GM12878 (cell line): ENCODE measurements at regions not wholly inside any gene's neighbourhood (a gene's known extent, or its start where the extent isn't known, plus 50 kb on each side); places are given as distances from the start of the nearest gene placed in this dataset.

Experiments used
- ATAC-seq: fragments of 200-7000 bp; cut with Tn5 transposase; 3 replicates; pipeline ENCODE4 v1.9.1; 2020; ENCODE audit warnings: mild to moderate bottlenecking, moderate library complexity
- BruUV-seq: library from RNA; stranded (reverse); fragments of 400-500 nt; replicated peaks from 2 replicates; lab custom pipeline; 2021; lab: Mats Ljungman, UMichigan
- CTCF ChIA-PET: fragments of 300-600 bp; sonication (Branson Sonifier 250); formaldehyde crosslinking; extraction: SDS; loops from one replicate; lab custom pipeline; 2021; ENCODE audit warnings: inconsistent platforms; lab: Yijun Ruan, JAX
- POLR2A ChIA-PET: fragments of 350-600 bp; formaldehyde crosslinking; extraction: SDS; loops from one replicate; lab custom pipeline; 2021; ENCODE audit warnings: inconsistent platforms; lab: Charles Lee
- RAD21 ChIA-PET: fragments of 300-600 bp; sonication (Branson Sonifier 250); formaldehyde crosslinking; loops from one replicate; lab custom pipeline; 2023; ENCODE audit warnings: antibody characterized with exemption; ENCODE audit not compliant: unreplicated experiment; lab: Charles Lee
- SMC1A ChIA-PET: fragments of 300-600 bp; sonication (Branson Sonifier 250); formaldehyde crosslinking; loops from one replicate; lab custom pipeline; 2023; ENCODE audit not compliant: unreplicated experiment, uncharacterized antibody; lab: Charles Lee
- DNase-seq: peaks from one replicate; pipeline ENCODE4 v3.0.0-alpha.2; 2011; ENCODE audit warnings: low read depth, low spot score
- FAIRE-seq: peaks from 3 replicates; lab custom pipeline; 2011; peaks lifted over from hg19 to GRCh38; lab: Jason Lieb, UNC
- H2AFZ ChIP-seq: 2 replicates; pipeline ENCODE4 v1.6.0; 2011; ENCODE audit warnings: low read depth, low read length, control low read depth; ENCODE audit not compliant: control insufficient read depth
- H3K27ac ChIP-seq: 2 replicates; pipeline ENCODE4 v1.5.1; 2011; ENCODE audit warnings: control low read depth; ENCODE audit not compliant: control insufficient read depth, insufficient read depth
- H3K27me3 ChIP-seq, 2 experiments: replicated peaks in 1 of 2; 2 replicates each; pipeline versions ENCODE4 v1.6.0 to v1.6.1; 2011; ENCODE audit warnings: low read length in 1 of 2; ENCODE audit not compliant: control insufficient read depth in 2 of 2, insufficient read depth in 2 of 2
- H3K36me3 ChIP-seq, 2 experiments: 2 replicates each; pipeline ENCODE4 v1.5.1; 2011; ENCODE audit warnings: low read length in 1 of 2; ENCODE audit not compliant: control insufficient read depth in 2 of 2, insufficient read depth in 2 of 2
- H3K4me1 ChIP-seq: 2 replicates; pipeline ENCODE4 v1.6.1; 2011; ENCODE audit warnings: mild to moderate bottlenecking, low read length, moderate library complexity, mixed read lengths; ENCODE audit not compliant: control insufficient read depth, insufficient read depth
- H3K4me2 ChIP-seq: 2 replicates; pipeline ENCODE4 v1.6.0; 2011; ENCODE audit warnings: control low read depth; ENCODE audit not compliant: control insufficient read depth, insufficient read depth
- H3K4me3 ChIP-seq: fragments of 200-600 bp; sonication (generic); 2 replicates; pipeline ENCODE4 v1.5.1; 2016
- H3K79me2 ChIP-seq: 2 replicates; pipeline ENCODE4 v1.6.0; 2011; ENCODE audit warnings: low read length; ENCODE audit not compliant: control insufficient read depth, insufficient read depth
- H3K9ac ChIP-seq: 2 replicates; pipeline ENCODE4 v1.8.0; 2011; ENCODE audit warnings: low read length, control low read depth, mixed read lengths; ENCODE audit not compliant: control insufficient read depth, insufficient read depth
- H3K9me3 ChIP-seq: replicated peaks from 3 replicates; pipeline ENCODE4 v1.5.1; 2011; ENCODE audit warnings: mild to moderate bottlenecking, low read length; ENCODE audit not compliant: control insufficient read depth, insufficient read depth
- H4K20me1 ChIP-seq: 2 replicates; pipeline ENCODE4 v1.6.0; 2011; ENCODE audit not compliant: control insufficient read depth, insufficient read depth
- CBX3 ChIP-seq: fragments of 200-600 bp; sonication (generic); IDR thresholded peaks from 2 replicates; pipeline ENCODE4 v1.6.1; 2016; ENCODE audit warnings: low read depth, borderline replicate concordance
- EGR1 ChIP-seq, 2 experiments: IDR thresholded peaks; 1 replicate in 1 of 2; 2 replicates in 1 of 2; pipeline ENCODE4 v1.6.1; 2011 to 2012; ENCODE audit warnings: low read depth in 2 of 2, low read length in 2 of 2, borderline replicate concordance in 1 of 2, mild to moderate bottlenecking in 1 of 2, moderate library complexity in 1 of 2
- FOXM1 ChIP-seq: IDR thresholded peaks from 2 replicates; pipeline ENCODE4 v1.6.1; 2012; ENCODE audit warnings: low read depth, mild to moderate bottlenecking, inconsistent platforms, low read length, moderate library complexity
- MEF2A ChIP-seq: IDR thresholded peaks from 2 replicates; pipeline ENCODE4 v1.6.1; 2011; ENCODE audit warnings: low read depth, mild to moderate bottlenecking, low read length, moderate library complexity; ENCODE audit not compliant: insufficient read depth
- MEF2B ChIP-seq: fragments of 450-650 bp; IDR thresholded peaks from 2 replicates; pipeline ENCODE4 v1.6.1; 2018; ENCODE audit warnings: mild to moderate bottlenecking, moderate library complexity; ENCODE audit not compliant: partially characterized antibody, poor library complexity, severe bottlenecking
- MLLT1 ChIP-seq: fragments of 450-650 bp; IDR thresholded peaks from 2 replicates; pipeline ENCODE4 v1.6.1; 2016; ENCODE audit warnings: mild to moderate bottlenecking
- NBN ChIP-seq: fragments of 450-650 bp; IDR thresholded peaks from 2 replicates; pipeline ENCODE4 v1.6.1; 2016
- NR2F1 ChIP-seq: fragments of 450-650 bp; conservative IDR thresholded peaks from 2 replicates; pipeline ENCODE4 v1.6.1; 2017; ENCODE audit warnings: mild to moderate bottlenecking
- PAX8 ChIP-seq: fragments of 450-650 bp; IDR thresholded peaks from 2 replicates; pipeline ENCODE4 v1.6.1; 2017; ENCODE audit warnings: mild to moderate bottlenecking, moderate library complexity
- STAT3 ChIP-seq: IDR thresholded peaks from 2 replicates; pipeline ENCODE4 v1.6.1; 2011; ENCODE audit warnings: low read depth, low read length, improper control_type of control experiment
- ZBED1 ChIP-seq: IDR thresholded peaks from 2 replicates; pipeline ENCODE4 v1.6.1; 2016; ENCODE audit warnings: borderline replicate concordance
- ZBTB40 ChIP-seq: fragments of 450-650 bp; IDR thresholded peaks from 2 replicates; pipeline ENCODE4 v1.6.1; 2016; ENCODE audit warnings: mild to moderate bottlenecking, moderate library complexity, borderline replicate concordance
- ZNF24 ChIP-seq: fragments of 450-650 bp; IDR thresholded peaks from 2 replicates; pipeline ENCODE4 v1.6.1; 2017; ENCODE audit warnings: antibody characterized with exemption, mild to moderate bottlenecking
- ZSCAN29 ChIP-seq: fragments of 450-650 bp; IDR thresholded peaks from 2 replicates; pipeline ENCODE4 v1.6.1; 2017; ENCODE audit warnings: mild to moderate bottlenecking, moderate library complexity
- WGBS: methylation state at CpG from one replicate; pipeline ENCODE4 v1.1.6; 2016; ENCODE audit warnings: low lambda C conversion rate; ENCODE audit not compliant: insufficient replicate concordance, insufficient coverage; ENCODE audit errors: missing lambda C conversion rate; 5-methylcytosine and 5-hydroxymethylcytosine counted together
- in situ Hi-C: fragments of 300-500 bp; cut with MboI; formaldehyde crosslinking; loops from 9 replicates; pipeline ENCODE4 v1.14.3; 2018; ENCODE audit warnings: mixed read lengths
- intact Hi-C: fragments of 100-400 bp; cut with micrococcal nuclease; formaldehyde crosslinking; loops from one replicate; pipeline ENCODE4 v1.14.2; 2022; ENCODE audit not compliant: unreplicated experiment

GRCh38 chr16:49022351-49022963, 259.2 kb downstream of the CBLN1 start:
- BruUV-seq, result no TSS peak
- POLR2A ChIA-PET, result no interaction called here
- 0 out of 4 replicates have a peak, but pooled peaks cover 0 to 2% of the 10 kb centered on the region in 2 experiments for H3K27me3 ChIP-seq
- DNase-seq, result no peak
- no peak for TF ChIP-seq ZNF24
- no peak overlapping the region for H3K4me2 ChIP-seq
- SMC1A ChIA-PET, result no interaction called here
- no peaks in the 10 kb centered on the region for H4K20me1 ChIP-seq
- H3K4me3 ChIP-seq, result no peak overlapping the region
- FAIRE-seq, result no peak
- WGBS, result 60% methylated on average over 12 of the region's 12 CpGs
- CTCF ChIA-PET, result no interaction called here
- no peak overlapping the region for H3K27ac ChIP-seq
- intact Hi-C loops (no loop called here), in situ Hi-C loops (no loop called here)
- no peak for ATAC-seq
- no peak overlapping the region for H2AFZ ChIP-seq
- H3K9me3 ChIP-seq, result no peaks in the 10 kb centered on the region
- H3K36me3 ChIP-seq, result no peaks in the 10 kb centered on the region
- RAD21 ChIA-PET, result no interaction called here
- H3K9ac ChIP-seq, result no peak overlapping the region
- H3K79me2 ChIP-seq, result no peaks in the 10 kb centered on the region
- no peaks in the 10 kb centered on the region for H3K4me1 ChIP-seq

- Histone ChIP-seq H4K20me1 (no peaks in the 10 kb centered on the region), H3K9me3 (no peaks in the 10 kb centered on the region), H2AFZ (no peak overlapping the region), H3K27ac (no peak overlapping the region), H3K36me3 (no peaks in the 10 kb centered on the region), H3K4me1 (no peaks in the 10 kb centered on the region), H3K27me3 (0 out of 4 replicates have a peak, but pooled peaks cover 0 to 2% of the 10 kb centered on the region in 2 experiments), H3K9ac (no peak overlapping the region), H3K4me2 (no peak overlapping the region), H3K4me3 (no peak overlapping the region), H3K79me2 (no peaks in the 10 kb centered on the region)
- 0% methylated on average over 9 of the region's 9 CpGs for WGBS
- in situ Hi-C loops (no loop called here), intact Hi-C loops (no loop called here)
- BruUV-seq, result no TSS peak
- RAD21 ChIA-PET, result no interaction called here
- no peak for DNase-seq
- FAIRE-seq, result no peak
- CTCF ChIA-PET, result no interaction called here
- POLR2A ChIA-PET, result no interaction called here
- no peak for ATAC-seq
- SMC1A ChIA-PET, result no interaction called here
- TF ChIP-seq CBX3, result no peak
- no peak for TF ChIP-seq ZBTB40
- TF ChIP-seq EGR1 (IDR thresholded peaks at IDR 0.05; ENCODE audit: borderline replicate concordance in 1 of 2, low read depth in 2 of 2, low read length in 2 of 2), result no peak
- no peak for TF ChIP-seq MEF2B
- TF ChIP-seq MLLT1, result no peak
- TF ChIP-seq NBN, result no peak
- TF ChIP-seq ZBED1, result no peak
- TF ChIP-seq MEF2A, result no peak
- TF ChIP-seq PAX8, result no peak
- no peak for TF ChIP-seq NR2F1
- TF ChIP-seq STAT3, result no peak
- no peak for TF ChIP-seq FOXM1
- TF ChIP-seq ZSCAN29, result no peak
Observed at GRCh38 chr16:49021136-49021535, 260.5 kb downstream of the CBLN1 start.
